ENCODE measurements at regions not wholly inside any gene's neighbourhood (a gene's known extent, or its start where the extent isn't known, plus 50 kb on each side); places are given as distances from the start of the nearest gene placed in this dataset.

GRCh38 chr4:89486673-89487072 is 179.1 kb upstream of the GPRIN3 start:
- no peak for TF ChIP-seq POLR2AphosphoS5 (IDR thresholded peaks at IDR 0.05)
- intact Hi-C loops (cut with DNase I; ENCODE audit: low total_unique reads) (no loop called here), in situ Hi-C loops (cut with MboI; ENCODE audit: low pct_ligation_motif_present in 1 of 4, low pct_unique_long_range_greater_than_20kb in 1 of 4, low sequenced_read_pairs in 3 of 4) (no loop called here)
- DNase-seq, result no peak
- Histone ChIP-seq H3K36me3 (no peaks in the 10 kb centered on the region), H3K27me3 (no peaks in the 10 kb centered on the region), H3K27ac (no peak overlapping the region), H3K9me3 (no peaks in the 10 kb centered on the region), H3K4me3 (no peak overlapping the region), H3K4me1 (no peaks in the 10 kb centered on the region)

DNA sequence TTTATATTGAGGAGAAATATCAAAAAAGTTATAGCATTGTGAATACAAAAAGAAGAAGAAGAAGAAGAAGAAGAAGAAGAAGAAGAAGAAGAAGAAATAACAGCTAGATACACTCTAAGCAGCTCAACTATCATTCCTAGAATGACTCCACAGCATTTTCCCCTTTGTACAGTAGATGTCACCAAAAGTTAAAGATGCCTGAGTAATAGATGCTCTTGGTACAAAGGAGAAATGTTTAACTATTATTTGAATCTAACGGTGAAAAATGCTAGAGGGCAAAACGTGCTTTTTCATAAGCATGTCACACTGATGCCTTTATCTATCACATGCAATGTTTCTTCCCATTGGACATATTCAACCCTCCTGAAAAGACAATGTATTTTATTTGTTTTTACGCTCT is 178.4 kb upstream of the GPRIN3 start:
- Histone ChIP-seq H3K4me3 (no peak overlapping the region), H3K27ac (no peak overlapping the region), H3K36me3 (no peaks in the 10 kb centered on the region), H3K27me3 (no peaks in the 10 kb centered on the region), H3K4me1 (no peaks in the 10 kb centered on the region), H3K9me3 (no peaks in the 10 kb centered on the region)
- intact Hi-C loops (cut with DNase I; ENCODE audit: low total_unique reads) (no loop called here), in situ Hi-C loops (cut with MboI; ENCODE audit: low pct_ligation_motif_present in 1 of 4, low pct_unique_long_range_greater_than_20kb in 1 of 4, low sequenced_read_pairs in 3 of 4) (no loop called here)
- TF ChIP-seq EP300 (IDR thresholded peaks at IDR 0.05; ENCODE audit: low read depth) (no peak), CTCF (IDR thresholded peaks at IDR 0.05) (peak in 1 of 5 experiments; percentile 11)
- no peak for DNase-seq
- WGBS, 2 donors (ENCODE audit: low coverage in 1 of 2), result 40% methylated on average over 3 of the region's 3 CpGs

DNA sequence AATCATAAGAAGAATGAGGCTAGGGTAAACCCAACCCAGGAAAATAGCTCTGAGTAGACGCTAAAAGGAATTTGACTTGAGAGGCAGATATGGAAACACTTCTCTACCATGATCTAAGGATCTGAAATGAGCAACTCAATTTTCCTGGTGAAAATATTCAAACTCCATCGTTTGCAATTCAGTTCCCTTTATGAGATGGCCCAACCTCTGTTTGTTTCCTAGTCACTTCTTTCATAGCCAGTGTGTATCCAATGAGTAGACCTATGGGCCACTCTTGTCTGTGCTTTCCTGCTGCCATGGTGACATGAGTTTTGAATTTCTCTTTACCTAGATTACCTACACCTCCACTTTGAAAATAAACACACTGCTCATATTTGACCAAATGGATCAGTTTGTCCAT is 176.2 kb upstream of the GPRIN3 start:
- Histone ChIP-seq H3K4me1 (no peaks in the 10 kb centered on the region), H3K4me3 (no peak overlapping the region), H3K27me3 (no peaks in the 10 kb centered on the region), H3K9me3 (no peaks in the 10 kb centered on the region), H3K36me3 (no peaks in the 10 kb centered on the region), H3K27ac (no peak overlapping the region)
- no peak for TF ChIP-seq POLR2AphosphoS5 (IDR thresholded peaks at IDR 0.05)
- in situ Hi-C loops (cut with MboI; ENCODE audit: low pct_ligation_motif_present in 1 of 4, low pct_unique_long_range_greater_than_20kb in 1 of 4, low sequenced_read_pairs in 3 of 4) (no loop called here), intact Hi-C loops (cut with DNase I; ENCODE audit: low total_unique reads) (no loop called here)
- WGBS, 2 donors (ENCODE audit: low coverage in 1 of 2), result 69 to 72% methylated on average over 2 of the region's 2 CpGs
- DNase-seq, result no peak

GRCh38 chr4:89482926-89483595 is 175.5 kb upstream of the GPRIN3 start:
- 85 to 95% methylated on average over 4 to 8 of the region's 8 CpGs for WGBS, 2 donors (ENCODE audit: low coverage in 1 of 2)
- Histone ChIP-seq H3K4me3 (no peak overlapping the region), H3K36me3 (no peaks in the 10 kb centered on the region), H3K4me1 (no peaks in the 10 kb centered on the region), H3K27ac (no peak overlapping the region), H3K27me3 (no peaks in the 10 kb centered on the region), H3K9me3 (no peaks in the 10 kb centered on the region)
- no peak for DNase-seq
- intact Hi-C loops (cut with DNase I; ENCODE audit: low total_unique reads) (no loop called here), in situ Hi-C loops (cut with MboI; ENCODE audit: low pct_ligation_motif_present in 1 of 4, low pct_unique_long_range_greater_than_20kb in 1 of 4, low sequenced_read_pairs in 3 of 4) (no loop called here)
- no peak for TF ChIP-seq POLR2AphosphoS5 (IDR thresholded peaks at IDR 0.05)
- TF ChIP-seq POLR2A (IDR thresholded peaks at IDR 0.05), result no peak
- no peak for TF ChIP-seq CTCF (IDR thresholded peaks at IDR 0.05)
- TF ChIP-seq EP300 (IDR thresholded peaks at IDR 0.05; ENCODE audit: low read depth), result no peak

DNA sequence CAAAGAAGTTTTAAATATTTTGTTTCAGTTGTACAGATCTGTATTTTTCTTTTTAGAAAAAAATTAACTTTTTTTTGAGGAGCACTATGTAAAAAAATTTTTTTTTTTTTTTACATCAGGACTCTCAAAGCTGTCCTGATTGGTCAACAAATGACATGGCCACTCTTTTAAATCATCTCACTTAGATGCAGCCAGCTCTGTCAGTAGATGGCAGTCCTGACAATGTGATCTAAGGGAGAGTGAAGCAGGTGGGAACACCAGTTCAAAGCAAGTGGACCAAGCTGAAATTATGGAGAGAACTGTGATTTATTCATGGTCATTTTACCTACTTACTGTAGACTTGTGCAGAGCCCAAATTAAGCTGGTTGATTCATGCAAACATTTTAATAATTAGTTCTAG is 174.7 kb upstream of the GPRIN3 start:
- in situ Hi-C loops (cut with MboI; ENCODE audit: low pct_ligation_motif_present in 1 of 4, low pct_unique_long_range_greater_than_20kb in 1 of 4, low sequenced_read_pairs in 3 of 4) (no loop called here), intact Hi-C loops (cut with DNase I; ENCODE audit: low total_unique reads) (no loop called here)
- Histone ChIP-seq H3K27me3 (no peaks in the 10 kb centered on the region), H3K4me3 (no peak overlapping the region), H3K27ac (no peak overlapping the region), H3K4me1 (no peaks in the 10 kb centered on the region), H3K36me3 (no peaks in the 10 kb centered on the region), H3K9me3 (no peaks in the 10 kb centered on the region)
- no peak for DNase-seq
- no peak for TF ChIP-seq POLR2AphosphoS5 (IDR thresholded peaks at IDR 0.05)
- TF ChIP-seq EP300 (IDR thresholded peaks at IDR 0.05; ENCODE audit: low read depth), result no peak
- no peak for TF ChIP-seq POLR2A (IDR thresholded peaks at IDR 0.05)
- TF ChIP-seq CTCF (IDR thresholded peaks at IDR 0.05), result peak in 1 of 5 experiments; percentile 13

Data from transverse colon (tissue), 4 donors.